ENCODE measurements at regions not wholly inside any gene's neighbourhood (a gene's known extent, or its start where the extent isn't known, plus 50 kb on each side); places are given as distances from the start of the nearest gene placed in this dataset.

DNA sequence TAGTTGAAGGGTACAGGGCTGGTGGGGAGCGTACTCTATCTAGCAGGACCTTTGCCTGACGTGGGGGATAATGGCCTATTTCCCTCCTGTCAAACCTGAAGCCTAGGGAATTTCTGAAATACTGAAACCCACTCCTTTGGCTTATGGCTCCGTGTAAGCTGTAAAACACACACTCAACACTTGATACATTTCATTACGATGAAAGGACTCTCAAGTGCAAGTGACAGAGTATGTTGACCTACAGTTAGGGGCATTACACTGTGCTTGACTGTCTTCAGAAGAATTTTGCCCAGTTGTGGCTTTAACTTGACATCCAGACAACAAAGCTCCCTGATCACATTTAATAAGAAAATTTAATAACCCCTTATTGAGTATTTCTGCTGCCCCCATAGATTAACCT is 194.3 kb downstream of the BAMBI start:
- Histone ChIP-seq H3K4me3 (ENCODE audit: control insufficient read depth in 2 of 3, extremely low read depth in 1 of 3, insufficient read depth in 2 of 3, low read depth in 1 of 3, low read length in 3 of 3) (no peak overlapping the region), H3K9ac (ENCODE audit: control insufficient read depth, extremely low read depth, insufficient read depth, low read length) (no peak overlapping the region), H3K9me1 (ENCODE audit: control insufficient read depth, extremely low read depth, insufficient read depth, low read length) (no peaks in the 10 kb centered on the region), H4K20me1 (ENCODE audit: control insufficient read depth, extremely low read depth, insufficient read depth, low read length) (no peaks in the 10 kb centered on the region), H3K79me2 (ENCODE audit: control insufficient read depth, insufficient read depth, low read length) (no peaks in the 10 kb centered on the region), H2AFZ (ENCODE audit: control insufficient read depth, low read length) (no peak overlapping the region), H3K4me2 (ENCODE audit: control insufficient read depth, extremely low read depth, insufficient read depth, low read depth, low read length) (no peak overlapping the region), H3K27ac (ENCODE audit: control insufficient read depth, insufficient read depth, low read length) (no peak overlapping the region), H3K36me3 (ENCODE audit: control insufficient read depth in 2 of 2, extremely low read depth in 1 of 2, insufficient read depth in 2 of 2, low read length in 2 of 2) (no peaks in the 10 kb centered on the region), H3K9me3 (ENCODE audit: control insufficient read depth, low read depth, low read length) (no peaks in the 10 kb centered on the region), H3K27me3 (ENCODE audit: control insufficient read depth, extremely low read depth, insufficient read depth, low read length) (no peaks in the 10 kb centered on the region), H3K4me1 (ENCODE audit: control insufficient read depth, extremely low read depth, insufficient read depth, low read length) (no peaks in the 10 kb centered on the region)
- TF ChIP-seq, protein P1, sequence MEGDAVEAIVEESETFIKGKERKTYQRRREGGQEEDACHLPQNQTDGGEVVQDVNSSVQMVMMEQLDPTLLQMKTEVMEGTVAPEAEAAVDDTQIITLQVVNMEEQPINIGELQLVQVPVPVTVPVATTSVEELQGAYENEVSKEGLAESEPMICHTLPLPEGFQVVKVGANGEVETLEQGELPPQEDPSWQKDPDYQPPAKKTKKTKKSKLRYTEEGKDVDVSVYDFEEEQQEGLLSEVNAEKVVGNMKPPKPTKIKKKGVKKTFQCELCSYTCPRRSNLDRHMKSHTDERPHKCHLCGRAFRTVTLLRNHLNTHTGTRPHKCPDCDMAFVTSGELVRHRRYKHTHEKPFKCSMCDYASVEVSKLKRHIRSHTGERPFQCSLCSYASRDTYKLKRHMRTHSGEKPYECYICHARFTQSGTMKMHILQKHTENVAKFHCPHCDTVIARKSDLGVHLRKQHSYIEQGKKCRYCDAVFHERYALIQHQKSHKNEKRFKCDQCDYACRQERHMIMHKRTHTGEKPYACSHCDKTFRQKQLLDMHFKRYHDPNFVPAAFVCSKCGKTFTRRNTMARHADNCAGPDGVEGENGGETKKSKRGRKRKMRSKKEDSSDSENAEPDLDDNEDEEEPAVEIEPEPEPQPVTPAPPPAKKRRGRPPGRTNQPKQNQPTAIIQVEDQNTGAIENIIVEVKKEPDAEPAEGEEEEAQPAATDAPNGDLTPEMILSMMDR (optimal IDR thresholded peaks at IDR 0.05 in 1 of 3, IDR thresholded peaks at IDR 0.05 in 1 of 3, conservative IDR thresholded peaks at IDR 0.05 in 1 of 3; ENCODE audit: extremely low read depth in 1 of 3, insufficient read depth in 2 of 3, low read length in 3 of 3) = no peak
- TF ChIP-seq EZH2 (IDR thresholded peaks at IDR 0.05; ENCODE audit: low read length) = no peak
- DNase-seq (ENCODE audit: low read depth, low spot score) (no peak), FAIRE-seq (no peak)
- dilution Hi-C loops (cut with MboI; ENCODE audit: extremely low pct_ligation_motif_present, low sequenced_read_pairs) = no loop called here

DNA sequence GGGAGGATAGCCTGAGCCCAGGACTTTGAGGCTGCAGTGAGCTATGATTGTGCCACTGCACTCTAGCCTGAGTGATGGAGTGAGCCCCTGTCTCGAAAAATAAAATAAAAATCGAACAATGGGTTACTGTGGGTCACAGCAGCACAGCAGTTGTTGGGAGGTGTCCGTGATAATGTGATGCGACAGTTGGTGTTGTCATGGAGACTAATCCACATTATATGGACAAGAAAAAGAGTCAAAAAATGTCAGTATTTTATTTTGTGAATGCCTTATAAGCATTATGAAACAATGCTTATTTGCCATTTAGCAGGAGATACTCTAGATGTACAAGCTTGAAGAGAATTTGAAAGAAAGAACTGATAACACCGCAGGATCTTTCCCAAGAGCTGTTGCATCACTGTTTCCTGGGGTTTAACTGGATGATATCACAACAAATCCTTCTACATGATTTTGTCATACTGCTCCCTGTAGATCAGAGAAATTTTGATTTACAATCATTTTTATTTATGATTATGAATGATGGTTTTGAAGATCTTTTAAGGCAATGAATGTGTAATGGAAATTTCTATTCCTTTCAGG is 195.4 kb downstream of the BAMBI start:
- Histone ChIP-seq H4K20me1 (ENCODE audit: control insufficient read depth, extremely low read depth, insufficient read depth, low read length) (no peaks in the 10 kb centered on the region), H3K36me3 (ENCODE audit: control insufficient read depth in 2 of 2, extremely low read depth in 1 of 2, insufficient read depth in 2 of 2, low read length in 2 of 2) (no peaks in the 10 kb centered on the region), H3K27ac (ENCODE audit: control insufficient read depth, insufficient read depth, low read length) (no peak overlapping the region), H3K4me3 (ENCODE audit: control insufficient read depth in 2 of 3, extremely low read depth in 1 of 3, insufficient read depth in 2 of 3, low read depth in 1 of 3, low read length in 3 of 3) (no peak overlapping the region), H3K4me1 (ENCODE audit: control insufficient read depth, extremely low read depth, insufficient read depth, low read length) (no peaks in the 10 kb centered on the region), H3K9me1 (ENCODE audit: control insufficient read depth, extremely low read depth, insufficient read depth, low read length) (no peaks in the 10 kb centered on the region), H3K4me2 (ENCODE audit: control insufficient read depth, extremely low read depth, insufficient read depth, low read depth, low read length) (no peak overlapping the region), H3K9ac (ENCODE audit: control insufficient read depth, extremely low read depth, insufficient read depth, low read length) (no peak overlapping the region), H2AFZ (ENCODE audit: control insufficient read depth, low read length) (no peak overlapping the region), H3K9me3 (ENCODE audit: control insufficient read depth, low read depth, low read length) (no peaks in the 10 kb centered on the region), H3K27me3 (ENCODE audit: control insufficient read depth, extremely low read depth, insufficient read depth, low read length) (no peaks in the 10 kb centered on the region), H3K79me2 (ENCODE audit: control insufficient read depth, insufficient read depth, low read length) (no peaks in the 10 kb centered on the region)
- DNase-seq (ENCODE audit: low read depth, low spot score) = no peak
- no peak for FAIRE-seq
- TF ChIP-seq, protein P1 (optimal IDR thresholded peaks at IDR 0.05 in 1 of 3, IDR thresholded peaks at IDR 0.05 in 1 of 3, conservative IDR thresholded peaks at IDR 0.05 in 1 of 3; ENCODE audit: extremely low read depth in 1 of 3, insufficient read depth in 2 of 3, low read length in 3 of 3) = no peak
- no peak for TF ChIP-seq EZH2 (IDR thresholded peaks at IDR 0.05; ENCODE audit: low read length)
- dilution Hi-C loops (cut with MboI; ENCODE audit: extremely low pct_ligation_motif_present, low sequenced_read_pairs) = no loop called here
